ENCODE measurements at regions not wholly inside any gene's neighbourhood (a gene's known extent, or its start where the extent isn't known, plus 50 kb on each side); places are given as distances from the start of the nearest gene placed in this dataset.
"Not testable (repeated sequence)": the region's sequence is repeated elsewhere in the genome, so short reads cannot be mapped to it uniquely, and the experiment has no call there.

GRCh38 chr19:29004796-29005195 is 208.2 kb downstream of the UQCRFS1 start:
- DNase-seq = no peak

- no peak for DNase-seq
These were observed 209.1 kb downstream of the UQCRFS1 start for GRCh38 chr19:29003641-29004409.

- DNase-seq = no peak
These were observed 210.6 kb downstream of the UQCRFS1 start for GRCh38 chr19:29002336-29002735.

GRCh38 chr19:29001597-29002245 is 211.2 kb downstream of the UQCRFS1 start:
- DNase-seq = no peak

- DNase-seq = no peak
These were observed 211.8 kb downstream of the UQCRFS1 start for GRCh38 chr19:29001141-29001581.

- DNase-seq = no peak
These were observed 213.1 kb downstream of the UQCRFS1 start for GRCh38 chr19:28999724-29000433.

- no peak for DNase-seq
These were observed 214.0 kb downstream of the UQCRFS1 start for GRCh38 chr19:28998974-28999373.

GRCh38 chr19:28997866-28998265 is 215.1 kb downstream of the UQCRFS1 start:
- not testable (repeated sequence) for DNase-seq

GRCh38 chr19:28990522-28990921 is 222.4 kb downstream of the UQCRFS1 start:
- DNase-seq = no peak

GRCh38 chr19:28989739-28990138 is 223.2 kb downstream of the UQCRFS1 start:
- no peak for DNase-seq

- DNase-seq = no peak
These were observed 224.9 kb downstream of the UQCRFS1 start for GRCh38 chr19:28988066-28988465.

- DNase-seq = no peak
These were observed 225.8 kb downstream of the UQCRFS1 start for GRCh38 chr19:28987177-28987576.

GRCh38 chr19:28985201-28985600 is 227.8 kb downstream of the UQCRFS1 start:
- no peak for DNase-seq

- DNase-seq = no peak
These were observed 228.6 kb downstream of the UQCRFS1 start for GRCh38 chr19:28984315-28984714.

GRCh38 chr19:28983430-28983829 is 229.5 kb downstream of the UQCRFS1 start:
- DNase-seq = no peak

GRCh38 chr19:28981994-28982393 is 231.0 kb downstream of the UQCRFS1 start:
- DNase-seq = no peak

GRCh38 chr19:28981518-28981917 is 231.4 kb downstream of the UQCRFS1 start:
- DNase-seq = no peak

GRCh38 chr19:28980236-28980868 is 232.6 kb downstream of the UQCRFS1 start:
- DNase-seq = no peak

- DNase-seq = no peak
These were observed 235.1 kb downstream of the UQCRFS1 start for GRCh38 chr19:28977826-28978225.

- no peak for DNase-seq
These were observed 240.7 kb downstream of the UQCRFS1 start for GRCh38 chr19:28972058-28972852.

GRCh38 chr19:28971513-28971912 is 241.4 kb downstream of the UQCRFS1 start:
- DNase-seq = no peak

GRCh38 chr19:28971049-28971448 is 241.9 kb downstream of the UQCRFS1 start:
- no peak for DNase-seq

All from AML-193 (cell line).